ENCODE measurements at regions not wholly inside any gene's neighbourhood (a gene's known extent, or its start where the extent isn't known, plus 50 kb on each side); places are given as distances from the start of the nearest gene placed in this dataset.

GRCh38 chr7:69395061-69395714 is 203.1 kb upstream of the AUTS2 start:
- TF ChIP-seq POLR2A (IDR thresholded peaks at IDR 0.05) = no peak
- TF ChIP-seq, protein P1, sequence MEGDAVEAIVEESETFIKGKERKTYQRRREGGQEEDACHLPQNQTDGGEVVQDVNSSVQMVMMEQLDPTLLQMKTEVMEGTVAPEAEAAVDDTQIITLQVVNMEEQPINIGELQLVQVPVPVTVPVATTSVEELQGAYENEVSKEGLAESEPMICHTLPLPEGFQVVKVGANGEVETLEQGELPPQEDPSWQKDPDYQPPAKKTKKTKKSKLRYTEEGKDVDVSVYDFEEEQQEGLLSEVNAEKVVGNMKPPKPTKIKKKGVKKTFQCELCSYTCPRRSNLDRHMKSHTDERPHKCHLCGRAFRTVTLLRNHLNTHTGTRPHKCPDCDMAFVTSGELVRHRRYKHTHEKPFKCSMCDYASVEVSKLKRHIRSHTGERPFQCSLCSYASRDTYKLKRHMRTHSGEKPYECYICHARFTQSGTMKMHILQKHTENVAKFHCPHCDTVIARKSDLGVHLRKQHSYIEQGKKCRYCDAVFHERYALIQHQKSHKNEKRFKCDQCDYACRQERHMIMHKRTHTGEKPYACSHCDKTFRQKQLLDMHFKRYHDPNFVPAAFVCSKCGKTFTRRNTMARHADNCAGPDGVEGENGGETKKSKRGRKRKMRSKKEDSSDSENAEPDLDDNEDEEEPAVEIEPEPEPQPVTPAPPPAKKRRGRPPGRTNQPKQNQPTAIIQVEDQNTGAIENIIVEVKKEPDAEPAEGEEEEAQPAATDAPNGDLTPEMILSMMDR (IDR thresholded peaks at IDR 0.05) = no peak
